ENCODE measurements at regions not wholly inside any gene's neighbourhood (a gene's known extent, or its start where the extent isn't known, plus 50 kb on each side); places are given as distances from the start of the nearest gene placed in this dataset.

- peaks cover 4% of the 10 kb centered on the region for H3K27me3 Mint-ChIP-seq (ENCODE audit: low read depth)
- no peak overlapping the region for H3K4me3 Mint-ChIP-seq
- H3K4me1 Mint-ChIP-seq, result peaks cover 8% of the 10 kb centered on the region
- TF ChIP-seq CTCF (IDR thresholded peaks at IDR 0.05; ENCODE audit: unreplicated experiment in 3 of 3), result no peak
- no peak overlapping the region for H3K27ac Mint-ChIP-seq
- no peaks in the 10 kb centered on the region for H3K9me3 Mint-ChIP-seq
- H3K36me3 Mint-ChIP-seq (ENCODE audit: low read depth), result no peaks in the 10 kb centered on the region
Observed at GRCh38 chr2:128841803-128842202, 523.1 kb upstream of the HS6ST1 start.

GRCh38 chr2:128867311-128867710 lies 548.6 kb upstream of the HS6ST1 start:
- no peak for TF ChIP-seq CTCF (IDR thresholded peaks at IDR 0.05; ENCODE audit: unreplicated experiment in 3 of 3)
- H3K4me1 Mint-ChIP-seq, result peaks cover 5% of the 10 kb centered on the region
- H3K36me3 Mint-ChIP-seq (ENCODE audit: low read depth), result no peaks in the 10 kb centered on the region
- no peak overlapping the region for H3K4me3 Mint-ChIP-seq
- peaks cover 4% of the 10 kb centered on the region for H3K27me3 Mint-ChIP-seq (ENCODE audit: low read depth)
- H3K27ac Mint-ChIP-seq, result no peak overlapping the region
- H3K9me3 Mint-ChIP-seq, result peaks cover 3% of the 10 kb centered on the region

GRCh38 chr2:128867936-128868636 lies 549.4 kb upstream of the HS6ST1 start:
- H3K4me3 Mint-ChIP-seq, result no peak overlapping the region
- peaks cover 5% of the 10 kb centered on the region for H3K4me1 Mint-ChIP-seq
- peaks cover 3% of the 10 kb centered on the region for H3K9me3 Mint-ChIP-seq
- TF ChIP-seq CTCF (IDR thresholded peaks at IDR 0.05; ENCODE audit: unreplicated experiment in 3 of 3), result no peak
- H3K36me3 Mint-ChIP-seq (ENCODE audit: low read depth), result no peaks in the 10 kb centered on the region
- no peak overlapping the region for H3K27ac Mint-ChIP-seq
- H3K27me3 Mint-ChIP-seq (ENCODE audit: low read depth), result peaks cover 4% of the 10 kb centered on the region

- Mint-ChIP-seq H3K27me3 (ENCODE audit: low read depth) (peaks cover 4% of the 10 kb centered on the region), H3K27ac (no peak overlapping the region), H3K36me3 (ENCODE audit: low read depth) (no peaks in the 10 kb centered on the region), H3K9me3 (peaks cover 3% of the 10 kb centered on the region), H3K4me3 (no peak overlapping the region), H3K4me1 (peaks cover 5% of the 10 kb centered on the region)
- no peak for TF ChIP-seq CTCF (IDR thresholded peaks at IDR 0.05; ENCODE audit: unreplicated experiment in 3 of 3)
Observed at GRCh38 chr2:128868686-128869551, 550.3 kb upstream of the HS6ST1 start.

- H3K27ac Mint-ChIP-seq, result no peak overlapping the region
- H3K9me3 Mint-ChIP-seq, result no peaks in the 10 kb centered on the region
- no peak for TF ChIP-seq CTCF (IDR thresholded peaks at IDR 0.05; ENCODE audit: unreplicated experiment in 3 of 3)
- H3K4me1 Mint-ChIP-seq, result no peaks in the 10 kb centered on the region
- no peaks in the 10 kb centered on the region for H3K36me3 Mint-ChIP-seq (ENCODE audit: low read depth)
- no peak overlapping the region for H3K4me3 Mint-ChIP-seq
- no peaks in the 10 kb centered on the region for H3K27me3 Mint-ChIP-seq (ENCODE audit: low read depth)
Observed at GRCh38 chr2:128874608-128875007, 555.9 kb upstream of the HS6ST1 start.

Data from nephron (organoid).